Prostate gland (tissue), 2 donors: ENCODE measurements at regions not wholly inside any gene's neighbourhood (a gene's known extent, or its start where the extent isn't known, plus 50 kb on each side); places are given as distances from the start of the nearest gene placed in this dataset.

Source experiments
- CTCF ChIP-seq, 4 experiments: fragments of 200-600 bp in 2 of 4; fragments of 450-650 bp in 2 of 4; sonication (generic) in 2 of 4; IDR thresholded peaks; 1 replicate in 3 of 4; 2 replicates in 1 of 4; pipeline ENCODE4 v1.5.1; 2016 to 2019; ENCODE audit warnings: antibody characterized with exemption in 4 of 4, mild to moderate bottlenecking in 2 of 4, moderate library complexity in 2 of 4
- POLR2A ChIP-seq: fragments of 450-650 bp; IDR thresholded peaks from one replicate; pipeline ENCODE4 v1.6.1; 2016; ENCODE audit warnings: antibody characterized with exemption, mild to moderate bottlenecking
- POLR2AphosphoS5 ChIP-seq: sonication (generic); formaldehyde crosslinking; IDR thresholded peaks from one replicate; pipeline ENCODE4 v1.6.1; 2017; ENCODE audit warnings: antibody characterized with exemption

- TF ChIP-seq CTCF (IDR thresholded peaks at IDR 0.05), result no peak
- TF ChIP-seq POLR2A, result no peak
- no peak for TF ChIP-seq POLR2AphosphoS5
Measured at GRCh38 chr6:100998111-100998510, 117.0 kb upstream of the ASCC3 start.
